GM23338 (cell line): ENCODE measurements at regions not wholly inside any gene's neighbourhood (a gene's known extent, or its start where the extent isn't known, plus 50 kb on each side); places are given as distances from the start of the nearest gene placed in this dataset.

Experiments
- ATAC-seq: fragments of 200-7000 bp; cut with Tn5 transposase; 3 replicates; pipeline ENCODE4 v1.9.1; 2020
- DNase-seq: peaks from one replicate; pipeline ENCODE4 v3.0.0-alpha.2; 2015; ENCODE audit warnings: low spot score
- H2AFZ ChIP-seq: fragments of 200-600 bp; sonication (generic); 2 replicates; pipeline ENCODE4 v1.8.0; 2016; ENCODE audit warnings: antibody characterized with exemption, mild to moderate bottlenecking, moderate library complexity
- H3F3A ChIP-seq: fragments of 200-600 bp; sonication (generic); replicated peaks from 2 replicates; pipeline ENCODE4 v1.8.0; 2017; ENCODE audit warnings: antibody characterized with exemption, mixed run types, low read depth
- H3K27ac ChIP-seq: fragments of 200-600 bp; sonication (generic); 2 replicates; pipeline ENCODE4 v1.6.1; 2016; ENCODE audit warnings: low read depth
- H3K27me3 ChIP-seq: fragments of 200-600 bp; sonication (generic); 2 replicates; pipeline ENCODE4 v1.8.0; 2016; ENCODE audit warnings: mild to moderate bottlenecking, mixed run types, moderate library complexity; ENCODE audit not compliant: insufficient read depth
- H3K36me3 ChIP-seq: fragments of 200-600 bp; sonication (generic); 2 replicates; pipeline ENCODE4 v1.8.0; 2016; ENCODE audit warnings: mild to moderate bottlenecking; ENCODE audit not compliant: insufficient read depth
- H3K4me1 ChIP-seq: fragments of 200-600 bp; sonication (generic); 2 replicates; pipeline ENCODE4 v1.8.0; 2016; ENCODE audit warnings: mild to moderate bottlenecking, moderate library complexity; ENCODE audit not compliant: insufficient read depth
- H3K4me2 ChIP-seq: fragments of 200-600 bp; sonication (generic); 2 replicates; pipeline ENCODE4 v1.7.1; 2017; ENCODE audit warnings: mixed run types
- H3K4me3 ChIP-seq: fragments of 200-600 bp; sonication (generic); 2 replicates; pipeline ENCODE4 v1.6.1; 2016; ENCODE audit warnings: mixed run types
- H3K79me2 ChIP-seq: fragments of 200-600 bp; sonication (generic); replicated peaks from 2 replicates; pipeline ENCODE4 v1.8.0; 2017; ENCODE audit warnings: mild to moderate bottlenecking; ENCODE audit not compliant: insufficient read depth
- H3K9me2 ChIP-seq: fragments of 200-600 bp; sonication (generic); 2 replicates; pipeline ENCODE4 v1.8.0; 2017; ENCODE audit not compliant: insufficient read depth
- H4K20me1 ChIP-seq: fragments of 200-600 bp; sonication (generic); replicated peaks from 2 replicates; pipeline ENCODE4 v1.8.0; 2017; ENCODE audit warnings: mild to moderate bottlenecking; ENCODE audit not compliant: insufficient read depth
- H3K27ac Mint-ChIP-seq: 2 replicates; pipeline ENCODE4 v1.8.0; 2020; ENCODE audit warnings: inconsistent platforms, mild to moderate bottlenecking, moderate library complexity, mixed read lengths
- H3K27me3 Mint-ChIP-seq: 3 replicates; pipeline ENCODE4 v1.8.0; 2022; ENCODE audit warnings: low read depth, mild to moderate bottlenecking, moderate library complexity, mixed read lengths, inconsistent platforms; ENCODE audit not compliant: insufficient read depth, poor library complexity
- H3K36me3 Mint-ChIP-seq: 3 replicates; pipeline ENCODE4 v1.8.0; 2021; ENCODE audit warnings: low read depth, mild to moderate bottlenecking, inconsistent platforms, moderate library complexity, mixed read lengths
- H3K4me1 Mint-ChIP-seq: 3 replicates; pipeline ENCODE4 v1.8.0; 2020; ENCODE audit warnings: mild to moderate bottlenecking, inconsistent platforms, mixed read lengths
- H3K4me3 Mint-ChIP-seq: 3 replicates; pipeline ENCODE4 v1.8.0; 2021; ENCODE audit warnings: moderate library complexity, mild to moderate bottlenecking, inconsistent platforms, mixed read lengths
- H3K9me3 Mint-ChIP-seq: 3 replicates; pipeline ENCODE4 v1.8.0; 2020; ENCODE audit warnings: moderate library complexity, mild to moderate bottlenecking, inconsistent platforms, mixed read lengths
- CREB1 ChIP-seq: fragments of 250-450 bp; sonication (Bioruptor Pico); IDR thresholded peaks from 2 replicates; pipeline ENCODE4 v1.5.0; 2020; ENCODE audit warnings: low read depth, mild to moderate bottlenecking, moderate library complexity
- JUNB ChIP-seq: IDR thresholded peaks from one replicate; pipeline ENCODE4 v1.6.1; 2016; ENCODE audit warnings: antibody characterized with exemption; ENCODE audit not compliant: unreplicated experiment
- NANOG ChIP-seq: IDR thresholded peaks from 2 replicates; pipeline ENCODE4 v1.6.1; 2016; ENCODE audit warnings: antibody characterized with exemption, borderline replicate concordance
- REST ChIP-seq: IDR thresholded peaks from one replicate; pipeline ENCODE4 v1.6.1; 2018; ENCODE audit warnings: antibody characterized with exemption; ENCODE audit not compliant: unreplicated experiment
- STAT1 ChIP-seq: IDR thresholded peaks from one replicate; pipeline ENCODE4 v1.6.1; 2016; ENCODE audit warnings: antibody characterized with exemption; ENCODE audit not compliant: unreplicated experiment
- ZNF331 ChIP-seq: fragments of 250-450 bp; sonication (Bioruptor Pico); IDR thresholded peaks from 2 replicates; pipeline ENCODE4 v1.5.0; 2020; ENCODE audit warnings: low read depth, mild to moderate bottlenecking, moderate library complexity

- no peaks in the 10 kb centered on the region for H3K27me3 Mint-ChIP-seq
- H3K4me3 ChIP-seq: no peak overlapping the region
- H3K4me1 ChIP-seq: no peaks in the 10 kb centered on the region
- no peak overlapping the region for H2AFZ ChIP-seq
- no peaks in the 10 kb centered on the region for H3K9me2 ChIP-seq
- no peak overlapping the region for H3K4me3 Mint-ChIP-seq
- peaks cover 5% of the 10 kb centered on the region for H3K9me3 Mint-ChIP-seq
- no peaks in the 10 kb centered on the region; the same call in 2 of the 3 replicates for H3K36me3 Mint-ChIP-seq
- no peak for TF ChIP-seq STAT1
- TF ChIP-seq NANOG: no peak
- TF ChIP-seq JUNB: no peak
- no peaks in the 10 kb centered on the region for H3K79me2 ChIP-seq
- H4K20me1 ChIP-seq: no peaks in the 10 kb centered on the region
- no peak overlapping the region for H3K27ac ChIP-seq
- DNase-seq (no peak), ATAC-seq (no peak)
- no peaks in the 10 kb centered on the region for H3K36me3 ChIP-seq
- no peaks in the 10 kb centered on the region; the same call in 1 of the 2 replicates for H3K27me3 ChIP-seq
- H3K4me1 Mint-ChIP-seq: no peaks in the 10 kb centered on the region
- H3K4me2 ChIP-seq: no peak overlapping the region
- no peaks in the 10 kb centered on the region for H3F3A ChIP-seq
- H3K27ac Mint-ChIP-seq: no peak overlapping the region
These were observed 92.1 kb downstream of the DTWD1 start for GRCh38 chr15:49712846-49713450.

- peaks cover 7% of the 10 kb centered on the region for H3K4me1 Mint-ChIP-seq
- H3K36me3 ChIP-seq: no peaks in the 10 kb centered on the region
- no peak overlapping the region for H3K4me2 ChIP-seq
- no peaks in the 10 kb centered on the region; the same call in 2 of the 3 replicates for H3K36me3 Mint-ChIP-seq
- H3K4me3 Mint-ChIP-seq: no peak overlapping the region
- H3K9me3 Mint-ChIP-seq: no peaks in the 10 kb centered on the region; the same call in 2 of the 3 replicates
- H3K27me3 ChIP-seq: peaks cover 7% of the 10 kb centered on the region; the same call in 1 of the 2 replicates
- no peak overlapping the region for H3K4me3 ChIP-seq
- no peak overlapping the region for H3K27ac ChIP-seq
- H3K4me1 ChIP-seq: no peaks in the 10 kb centered on the region
- no peaks in the 10 kb centered on the region for H3K9me2 ChIP-seq
- H4K20me1 ChIP-seq: no peaks in the 10 kb centered on the region
- H3K27me3 Mint-ChIP-seq: peaks cover 8% of the 10 kb centered on the region
- ATAC-seq: no peak
- no peak for DNase-seq
- no peak overlapping the region for H2AFZ ChIP-seq
- TF ChIP-seq CREB1 (CRISPR knock-in tag): no peak
- no peak for TF ChIP-seq REST
- TF ChIP-seq STAT1: no peak
- no peak for TF ChIP-seq JUNB
- no peak for TF ChIP-seq NANOG
- no peaks in the 10 kb centered on the region for H3F3A ChIP-seq
- H3K27ac Mint-ChIP-seq: no peak overlapping the region
- H3K79me2 ChIP-seq: no peaks in the 10 kb centered on the region
These were observed 94.4 kb downstream of the DTWD1 start for GRCh38 chr15:49715211-49715610.

GRCh38 chr15:49715701-49716100 lies 94.9 kb downstream of the DTWD1 start:
- H3K4me3 Mint-ChIP-seq: no peak overlapping the region
- Histone ChIP-seq H3K36me3 (no peaks in the 10 kb centered on the region), H3K79me2 (no peaks in the 10 kb centered on the region), H2AFZ (no peak overlapping the region), H3K4me1 (no peaks in the 10 kb centered on the region), H3K4me3 (no peak overlapping the region), H3K27ac (no peak overlapping the region), H3F3A (no peaks in the 10 kb centered on the region), H3K27me3 (peaks cover 7% of the 10 kb centered on the region; the same call in 1 of the 2 replicates), H3K4me2 (no peak overlapping the region), H4K20me1 (no peaks in the 10 kb centered on the region), H3K9me2 (no peaks in the 10 kb centered on the region)
- no peaks in the 10 kb centered on the region; the same call in 2 of the 3 replicates for H3K9me3 Mint-ChIP-seq
- peaks cover 8% of the 10 kb centered on the region for H3K27me3 Mint-ChIP-seq
- DNase-seq (no peak), ATAC-seq (no peak)
- no peak overlapping the region for H3K27ac Mint-ChIP-seq
- no peaks in the 10 kb centered on the region; the same call in 2 of the 3 replicates for H3K36me3 Mint-ChIP-seq
- peaks cover 7% of the 10 kb centered on the region for H3K4me1 Mint-ChIP-seq
- TF ChIP-seq ZNF331 (CRISPR knock-in tag): no peak
- TF ChIP-seq REST: no peak
